ENCODE measurements at regions not wholly inside any gene's neighbourhood (a gene's known extent, or its start where the extent isn't known, plus 50 kb on each side); places are given as distances from the start of the nearest gene placed in this dataset.
"Not testable (repeated sequence)": the region's sequence is repeated elsewhere in the genome, so short reads cannot be mapped to it uniquely, and the experiment has no call there.

- TF ChIP-seq, protein P1, sequence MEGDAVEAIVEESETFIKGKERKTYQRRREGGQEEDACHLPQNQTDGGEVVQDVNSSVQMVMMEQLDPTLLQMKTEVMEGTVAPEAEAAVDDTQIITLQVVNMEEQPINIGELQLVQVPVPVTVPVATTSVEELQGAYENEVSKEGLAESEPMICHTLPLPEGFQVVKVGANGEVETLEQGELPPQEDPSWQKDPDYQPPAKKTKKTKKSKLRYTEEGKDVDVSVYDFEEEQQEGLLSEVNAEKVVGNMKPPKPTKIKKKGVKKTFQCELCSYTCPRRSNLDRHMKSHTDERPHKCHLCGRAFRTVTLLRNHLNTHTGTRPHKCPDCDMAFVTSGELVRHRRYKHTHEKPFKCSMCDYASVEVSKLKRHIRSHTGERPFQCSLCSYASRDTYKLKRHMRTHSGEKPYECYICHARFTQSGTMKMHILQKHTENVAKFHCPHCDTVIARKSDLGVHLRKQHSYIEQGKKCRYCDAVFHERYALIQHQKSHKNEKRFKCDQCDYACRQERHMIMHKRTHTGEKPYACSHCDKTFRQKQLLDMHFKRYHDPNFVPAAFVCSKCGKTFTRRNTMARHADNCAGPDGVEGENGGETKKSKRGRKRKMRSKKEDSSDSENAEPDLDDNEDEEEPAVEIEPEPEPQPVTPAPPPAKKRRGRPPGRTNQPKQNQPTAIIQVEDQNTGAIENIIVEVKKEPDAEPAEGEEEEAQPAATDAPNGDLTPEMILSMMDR (IDR thresholded peaks at IDR 0.05): not testable (repeated sequence)
- TF ChIP-seq POLR2AphosphoS5 (IDR thresholded peaks at IDR 0.05; ENCODE audit: low read depth, low read length); TCF7L2 (IDR thresholded peaks at IDR 0.05; ENCODE audit: low read depth, low read length); SIN3A (IDR thresholded peaks at IDR 0.05; ENCODE audit: borderline replicate concordance, insufficient read depth, low read depth, low read length): not testable (repeated sequence)
- TF ChIP-seq, protein P2, sequence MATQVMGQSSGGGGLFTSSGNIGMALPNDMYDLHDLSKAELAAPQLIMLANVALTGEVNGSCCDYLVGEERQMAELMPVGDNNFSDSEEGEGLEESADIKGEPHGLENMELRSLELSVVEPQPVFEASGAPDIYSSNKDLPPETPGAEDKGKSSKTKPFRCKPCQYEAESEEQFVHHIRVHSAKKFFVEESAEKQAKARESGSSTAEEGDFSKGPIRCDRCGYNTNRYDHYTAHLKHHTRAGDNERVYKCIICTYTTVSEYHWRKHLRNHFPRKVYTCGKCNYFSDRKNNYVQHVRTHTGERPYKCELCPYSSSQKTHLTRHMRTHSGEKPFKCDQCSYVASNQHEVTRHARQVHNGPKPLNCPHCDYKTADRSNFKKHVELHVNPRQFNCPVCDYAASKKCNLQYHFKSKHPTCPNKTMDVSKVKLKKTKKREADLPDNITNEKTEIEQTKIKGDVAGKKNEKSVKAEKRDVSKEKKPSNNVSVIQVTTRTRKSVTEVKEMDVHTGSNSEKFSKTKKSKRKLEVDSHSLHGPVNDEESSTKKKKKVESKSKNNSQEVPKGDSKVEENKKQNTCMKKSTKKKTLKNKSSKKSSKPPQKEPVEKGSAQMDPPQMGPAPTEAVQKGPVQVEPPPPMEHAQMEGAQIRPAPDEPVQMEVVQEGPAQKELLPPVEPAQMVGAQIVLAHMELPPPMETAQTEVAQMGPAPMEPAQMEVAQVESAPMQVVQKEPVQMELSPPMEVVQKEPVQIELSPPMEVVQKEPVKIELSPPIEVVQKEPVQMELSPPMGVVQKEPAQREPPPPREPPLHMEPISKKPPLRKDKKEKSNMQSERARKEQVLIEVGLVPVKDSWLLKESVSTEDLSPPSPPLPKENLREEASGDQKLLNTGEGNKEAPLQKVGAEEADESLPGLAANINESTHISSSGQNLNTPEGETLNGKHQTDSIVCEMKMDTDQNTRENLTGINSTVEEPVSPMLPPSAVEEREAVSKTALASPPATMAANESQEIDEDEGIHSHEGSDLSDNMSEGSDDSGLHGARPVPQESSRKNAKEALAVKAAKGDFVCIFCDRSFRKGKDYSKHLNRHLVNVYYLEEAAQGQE (IDR thresholded peaks at IDR 0.05; ENCODE audit: insufficient read depth in 1 of 2, low read depth in 2 of 2, low read length in 1 of 2): not testable (repeated sequence)
Observed at GRCh38 chr5:7305000-7305674, 90.8 kb upstream of the ADCY2 start.

Data from Panc1 (cell line).